ENCODE measurements at regions not wholly inside any gene's neighbourhood (a gene's known extent, or its start where the extent isn't known, plus 50 kb on each side); places are given as distances from the start of the nearest gene placed in this dataset. TPM values are rescaled to one million over a fixed set of nuclear protein-coding genes. Genes with fewer than 3 reads are reported as not detected.

DNA sequence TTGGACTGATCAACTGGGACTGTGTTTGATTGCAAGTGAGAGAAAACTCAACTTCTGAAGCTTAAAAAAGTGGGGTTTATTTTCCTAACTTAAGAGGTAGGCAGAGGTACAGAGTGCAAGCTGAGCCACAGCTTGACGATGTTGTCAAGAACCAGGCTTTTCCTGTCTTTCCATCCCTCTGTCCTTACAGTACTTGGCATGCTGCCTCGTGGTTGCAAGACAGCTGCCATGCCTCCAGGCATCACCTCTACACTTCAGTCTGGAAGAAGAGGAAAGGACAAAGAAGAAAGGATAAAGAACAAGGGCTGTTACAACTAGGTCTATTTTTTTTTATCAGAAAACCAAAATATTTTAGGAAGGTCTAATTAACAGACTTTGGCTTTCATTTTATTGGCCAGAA lies 51.8 kb upstream of the GALNT15 start:
- DNase-seq (ENCODE audit: low read depth), result no peak
- no peak overlapping the region for H3K4me3 ChIP-seq (ENCODE audit: low read depth, low read length)
- TF ChIP-seq, protein P1, sequence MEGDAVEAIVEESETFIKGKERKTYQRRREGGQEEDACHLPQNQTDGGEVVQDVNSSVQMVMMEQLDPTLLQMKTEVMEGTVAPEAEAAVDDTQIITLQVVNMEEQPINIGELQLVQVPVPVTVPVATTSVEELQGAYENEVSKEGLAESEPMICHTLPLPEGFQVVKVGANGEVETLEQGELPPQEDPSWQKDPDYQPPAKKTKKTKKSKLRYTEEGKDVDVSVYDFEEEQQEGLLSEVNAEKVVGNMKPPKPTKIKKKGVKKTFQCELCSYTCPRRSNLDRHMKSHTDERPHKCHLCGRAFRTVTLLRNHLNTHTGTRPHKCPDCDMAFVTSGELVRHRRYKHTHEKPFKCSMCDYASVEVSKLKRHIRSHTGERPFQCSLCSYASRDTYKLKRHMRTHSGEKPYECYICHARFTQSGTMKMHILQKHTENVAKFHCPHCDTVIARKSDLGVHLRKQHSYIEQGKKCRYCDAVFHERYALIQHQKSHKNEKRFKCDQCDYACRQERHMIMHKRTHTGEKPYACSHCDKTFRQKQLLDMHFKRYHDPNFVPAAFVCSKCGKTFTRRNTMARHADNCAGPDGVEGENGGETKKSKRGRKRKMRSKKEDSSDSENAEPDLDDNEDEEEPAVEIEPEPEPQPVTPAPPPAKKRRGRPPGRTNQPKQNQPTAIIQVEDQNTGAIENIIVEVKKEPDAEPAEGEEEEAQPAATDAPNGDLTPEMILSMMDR (IDR thresholded peaks at IDR 0.05; ENCODE audit: insufficient read depth, low read length), result no peak

- TF ChIP-seq, protein P1 (IDR thresholded peaks at IDR 0.05; ENCODE audit: insufficient read depth, low read length), result no peak
Measured at GRCh38 chr3:16124636-16125035, 49.8 kb upstream of the GALNT15 start.

More at GRCh38 chr3:16124636-16125035, 49.8 kb upstream of the GALNT15 start:
- no peak overlapping the region for H3K4me3 ChIP-seq (ENCODE audit: low read depth, low read length)
- peak; percentile 99 for DNase-seq (ENCODE audit: low read depth)

Small RNA genes in the stretch of these regions (small RNA-seq; reads per million reads assigned to genes)
- gene MIR563, result not detected

Data from fibroblast of the aortic adventitia (primary cell).